ENCODE measurements at regions not wholly inside any gene's neighbourhood (a gene's known extent, or its start where the extent isn't known, plus 50 kb on each side); places are given as distances from the start of the nearest gene placed in this dataset.
A peak's percentile ranks its signal among the peaks of the same experiment; 100 is the strongest.

DNA sequence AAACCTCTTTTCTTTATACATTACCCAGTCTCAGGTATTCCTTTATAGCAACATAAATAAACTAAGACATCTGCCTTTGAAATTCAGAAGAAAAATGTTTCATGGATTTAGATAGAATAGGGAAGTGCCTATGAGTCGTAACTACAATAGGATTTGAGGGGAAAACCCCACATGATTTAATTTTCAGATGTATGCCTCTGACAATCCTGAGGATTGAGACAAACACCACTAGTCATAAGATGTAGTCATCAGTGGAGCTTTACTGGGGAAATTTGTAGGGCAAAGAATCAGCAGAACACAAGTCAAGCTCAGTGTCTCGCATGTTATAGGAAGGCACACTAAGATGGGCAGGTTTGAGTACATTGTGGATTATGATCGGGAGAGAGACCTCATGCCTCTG lies 566.4 kb downstream of the BMP2 start:
- FAIRE-seq (no peak), DNase-seq (ENCODE audit: low read depth in 1 of 2, low spot score in 1 of 2) (no peak), ATAC-seq (no peak)
- H3K9me3 ChIP-seq = no peaks in the 10 kb centered on the region; the same call in 2 of the 3 replicates
- H3K4me1 ChIP-seq = no peaks in the 10 kb centered on the region
- POLR2A ChIA-PET = no interaction called here
- no peak overlapping the region for H3K27ac ChIP-seq
- no peak for TF ChIP-seq FOSL2 (IDR thresholded peaks at IDR 0.05)
- no peak for TF ChIP-seq FOSL2 (CRISPR knock-in tag; IDR thresholded peaks at IDR 0.05)
- no peak for TF ChIP-seq RCOR1 (IDR thresholded peaks at IDR 0.05; ENCODE audit: low read depth, low read length)
- TF ChIP-seq FOXS1 (CRISPR knock-in tag; IDR thresholded peaks at IDR 0.05) = no peak
- TF ChIP-seq EHF (CRISPR knock-in tag; IDR thresholded peaks at IDR 0.05) = no peak
- TF ChIP-seq MYC (IDR thresholded peaks at IDR 0.05; ENCODE audit: borderline replicate concordance, low read length) = no peak
- CTCF ChIA-PET = interaction anchor here (0.7 to 0.9 kb wide), 2 partner anchors 28 to 526 kb away, joined by 3 read pairs; no protein-coding TSS in a partner anchor
- H3K4me2 ChIP-seq = no peak overlapping the region
- WGBS (ENCODE audit: missing lambda C conversion rate) = 9% methylated on average over 3 of the region's 3 CpGs
- H3K4me3 ChIP-seq = no peak overlapping the region

GRCh38 chr20:7346026-7346425 lies 578.5 kb downstream of the BMP2 start:
- H3K4me2 ChIP-seq = no peak overlapping the region
- H3K4me1 ChIP-seq = no peaks in the 10 kb centered on the region
- no peaks in the 10 kb centered on the region; the same call in 2 of the 3 replicates for H3K9me3 ChIP-seq
- DNase-seq (ENCODE audit: low read depth in 1 of 2, low spot score in 1 of 2) = no peak
- no peak overlapping the region for H3K4me3 ChIP-seq
- ChIA-PET POLR2A (no interaction called here), CTCF (no interaction called here)
- WGBS (ENCODE audit: missing lambda C conversion rate) = 21% methylated on average over 3 of the region's 3 CpGs
- ATAC-seq = no peak
- H3K27ac ChIP-seq = no peak overlapping the region
- FAIRE-seq = peak; percentile 74
- TF ChIP-seq CBX2 (IDR thresholded peaks at IDR 0.05; ENCODE audit: borderline replicate concordance, low read depth) (no peak), EP300 (IDR thresholded peaks at IDR 0.05) (no peak), POLR2AphosphoS2 (conservative IDR thresholded peaks at IDR 0.05; ENCODE audit: low read length) (no peak), RAD21 (conservative IDR thresholded peaks at IDR 0.05 in 1 of 2, IDR thresholded peaks at IDR 0.05 in 1 of 2) (no peak), BHLHE40 (IDR thresholded peaks at IDR 0.05; ENCODE audit: low read depth, low read length) (no peak), TP53 (CRISPR knock-in tag; IDR thresholded peaks at IDR 0.05) (no peak), EHF (CRISPR knock-in tag; IDR thresholded peaks at IDR 0.05) (no peak), FOXS1 (CRISPR knock-in tag; IDR thresholded peaks at IDR 0.05) (no peak), HEYL (CRISPR knock-in tag; IDR thresholded peaks at IDR 0.05) (no peak), NFE2L2 (conservative IDR thresholded peaks at IDR 0.05; ENCODE audit: low read length) (no peak)

DNA sequence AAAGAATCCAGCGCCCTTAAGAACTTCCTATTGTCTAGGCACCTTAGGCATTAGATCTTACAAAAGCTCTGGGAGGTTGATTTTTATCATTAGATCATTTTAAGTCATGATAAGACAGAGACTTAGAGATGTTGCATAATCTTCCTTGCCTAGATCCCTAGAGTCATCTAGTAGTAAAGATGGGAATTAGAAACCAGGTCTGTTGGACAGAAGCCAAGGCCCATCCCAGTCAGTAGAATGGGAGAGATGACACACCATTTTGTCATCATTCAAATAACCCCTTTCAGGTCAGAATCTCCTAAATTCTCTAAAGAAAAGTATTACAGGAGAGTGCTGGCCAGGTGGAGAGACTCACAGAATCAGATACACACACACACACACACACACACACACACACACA lies 579.1 kb downstream of the BMP2 start:
- H3K4me3 ChIP-seq = no peak overlapping the region
- ATAC-seq (no peak), DNase-seq (ENCODE audit: low read depth in 1 of 2, low spot score in 1 of 2) (no peak), FAIRE-seq (no peak)
- no peak overlapping the region for H3K4me2 ChIP-seq
- H3K9me3 ChIP-seq = no peaks in the 10 kb centered on the region; the same call in 2 of the 3 replicates
- TF ChIP-seq RFX5 (IDR thresholded peaks at IDR 0.05) (no peak), CHD2 (IDR thresholded peaks at IDR 0.05; ENCODE audit: low read length, partially characterized antibody) (no peak), ZFP36 (IDR thresholded peaks at IDR 0.05; ENCODE audit: borderline replicate concordance, partially characterized antibody) (no peak), CEBPB (IDR thresholded peaks at IDR 0.05) (no peak), JUN (IDR thresholded peaks at IDR 0.05) (no peak), RCOR1 (IDR thresholded peaks at IDR 0.05; ENCODE audit: low read depth, low read length) (no peak), E2F6 (IDR thresholded peaks at IDR 0.05; ENCODE audit: borderline replicate concordance, low read depth) (no peak), ZC3H11A (IDR thresholded peaks at IDR 0.05) (no peak), CBX2 (IDR thresholded peaks at IDR 0.05; ENCODE audit: borderline replicate concordance, low read depth) (no peak), NFE2L2 (conservative IDR thresholded peaks at IDR 0.05; ENCODE audit: low read length) (no peak), ZSCAN20 (CRISPR knock-in tag; IDR thresholded peaks at IDR 0.05) (no peak), TFCP2L1 (CRISPR knock-in tag; IDR thresholded peaks at IDR 0.05) (no peak), POLR2A (IDR thresholded peaks at IDR 0.05; ENCODE audit: low read length) (no peak), NPAS2 (CRISPR knock-in tag; IDR thresholded peaks at IDR 0.05; ENCODE audit: borderline replicate concordance) (no peak), KDM1A (IDR thresholded peaks at IDR 0.05; ENCODE audit: low read depth) (no peak), RAD21 (conservative IDR thresholded peaks at IDR 0.05 in 1 of 2, IDR thresholded peaks at IDR 0.05 in 1 of 2) (no peak)
- TF ChIP-seq, protein P1, sequence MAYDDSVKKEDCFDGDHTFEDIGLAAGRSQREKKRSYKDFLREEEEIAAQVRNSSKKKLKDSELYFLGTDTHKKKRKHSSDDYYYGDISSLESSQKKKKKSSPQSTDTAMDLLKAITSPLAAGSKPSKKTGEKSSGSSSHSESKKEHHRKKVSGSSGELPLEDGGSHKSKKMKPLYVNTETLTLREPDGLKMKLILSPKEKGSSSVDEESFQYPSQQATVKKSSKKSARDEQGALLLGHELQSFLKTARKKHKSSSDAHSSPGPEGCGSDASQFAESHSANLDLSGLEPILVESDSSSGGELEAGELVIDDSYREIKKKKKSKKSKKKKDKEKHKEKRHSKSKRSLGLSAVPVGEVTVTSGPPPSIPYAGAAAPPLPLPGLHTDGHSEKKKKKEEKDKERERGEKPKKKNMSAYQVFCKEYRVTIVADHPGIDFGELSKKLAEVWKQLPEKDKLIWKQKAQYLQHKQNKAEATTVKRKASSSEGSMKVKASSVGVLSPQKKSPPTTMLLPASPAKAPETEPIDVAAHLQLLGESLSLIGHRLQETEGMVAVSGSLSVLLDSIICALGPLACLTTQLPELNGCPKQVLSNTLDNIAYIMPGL (CRISPR knock-in tag; IDR thresholded peaks at IDR 0.05; ENCODE audit: borderline replicate concordance) = no peak
- TF ChIP-seq, protein P2, sequence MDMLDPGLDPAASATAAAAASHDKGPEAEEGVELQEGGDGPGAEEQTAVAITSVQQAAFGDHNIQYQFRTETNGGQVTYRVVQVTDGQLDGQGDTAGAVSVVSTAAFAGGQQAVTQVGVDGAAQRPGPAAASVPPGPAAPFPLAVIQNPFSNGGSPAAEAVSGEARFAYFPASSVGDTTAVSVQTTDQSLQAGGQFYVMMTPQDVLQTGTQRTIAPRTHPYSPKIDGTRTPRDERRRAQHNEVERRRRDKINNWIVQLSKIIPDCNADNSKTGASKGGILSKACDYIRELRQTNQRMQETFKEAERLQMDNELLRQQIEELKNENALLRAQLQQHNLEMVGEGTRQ (IDR thresholded peaks at IDR 0.05) = no peak
- TF ChIP-seq, protein P3, sequence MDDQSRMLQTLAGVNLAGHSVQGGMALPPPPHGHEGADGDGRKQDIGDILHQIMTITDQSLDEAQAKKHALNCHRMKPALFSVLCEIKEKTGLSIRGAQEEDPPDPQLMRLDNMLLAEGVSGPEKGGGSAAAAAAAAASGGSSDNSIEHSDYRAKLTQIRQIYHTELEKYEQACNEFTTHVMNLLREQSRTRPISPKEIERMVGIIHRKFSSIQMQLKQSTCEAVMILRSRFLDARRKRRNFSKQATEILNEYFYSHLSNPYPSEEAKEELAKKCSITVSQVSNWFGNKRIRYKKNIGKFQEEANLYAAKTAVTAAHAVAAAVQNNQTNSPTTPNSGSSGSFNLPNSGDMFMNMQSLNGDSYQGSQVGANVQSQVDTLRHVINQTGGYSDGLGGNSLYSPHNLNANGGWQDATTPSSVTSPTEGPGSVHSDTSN (IDR thresholded peaks at IDR 0.05) = no peak
- CTCF ChIA-PET = no interaction called here
- WGBS (ENCODE audit: missing lambda C conversion rate) = 27% methylated on average over 1 of the region's 1 CpG
- no peak overlapping the region for H3K27ac ChIP-seq
- H3K4me1 ChIP-seq = no peaks in the 10 kb centered on the region
- POLR2A ChIA-PET = no interaction called here

Data from A549 (cell line).